Chondrocyte (in vitro differentiated cells): ENCODE measurements at regions not wholly inside any gene's neighbourhood (a gene's known extent, or its start where the extent isn't known, plus 50 kb on each side); places are given as distances from the start of the nearest gene placed in this dataset.

Source experiments
- DNase-seq: peaks from one replicate; pipeline ENCODE4 v3.0.0; 2021; ENCODE audit warnings: mixed read lengths, low spot score
- H3K27ac Mint-ChIP-seq: one replicate; pipeline ENCODE4 v1.8.0; 2021; ENCODE audit warnings: mild to moderate bottlenecking, moderate library complexity, mixed read lengths; ENCODE audit not compliant: unreplicated experiment
- H3K27me3 Mint-ChIP-seq: 2 replicates; pipeline ENCODE4 v1.8.0; 2021; ENCODE audit warnings: low read depth, mixed read lengths
- H3K36me3 Mint-ChIP-seq: 2 replicates; pipeline ENCODE4 v1.8.0; 2021; ENCODE audit warnings: low read depth, mixed read lengths
- H3K4me1 Mint-ChIP-seq: 2 replicates; pipeline ENCODE4 v1.8.0; 2021; ENCODE audit warnings: low read depth, mild to moderate bottlenecking, mixed read lengths
- H3K4me3 Mint-ChIP-seq: one replicate; pipeline ENCODE4 v1.8.0; 2021; ENCODE audit warnings: mild to moderate bottlenecking, moderate library complexity, mixed read lengths; ENCODE audit not compliant: unreplicated experiment
- H3K9me3 Mint-ChIP-seq: 2 replicates; pipeline ENCODE4 v1.8.0; 2021; ENCODE audit warnings: low read depth, mixed read lengths
- CTCF ChIP-seq: fragments of 200-600 bp; sonication (generic); IDR thresholded peaks from 2 replicates; pipeline ENCODE4 v1.5.0; 2021; ENCODE audit warnings: antibody characterized with exemption, mild to moderate bottlenecking, moderate library complexity

GRCh38 chr10:128751284-128751683, 625.1 kb upstream of the MKI67 start:
- no peak overlapping the region for H3K4me3 Mint-ChIP-seq
- H3K9me3 Mint-ChIP-seq = peaks cover 6% of the 10 kb centered on the region
- H3K27ac Mint-ChIP-seq = no peak overlapping the region
- H3K4me1 Mint-ChIP-seq = no peaks in the 10 kb centered on the region
- TF ChIP-seq CTCF = no peak
- H3K36me3 Mint-ChIP-seq = no peaks in the 10 kb centered on the region
- H3K27me3 Mint-ChIP-seq = no peaks in the 10 kb centered on the region
- DNase-seq = no peak

GRCh38 chr10:128751851-128752250, 625.6 kb upstream of the MKI67 start:
- no peak overlapping the region for H3K27ac Mint-ChIP-seq
- no peaks in the 10 kb centered on the region for H3K36me3 Mint-ChIP-seq
- DNase-seq = no peak
- H3K9me3 Mint-ChIP-seq = peaks cover 6% of the 10 kb centered on the region
- no peak for TF ChIP-seq CTCF
- no peaks in the 10 kb centered on the region for H3K4me1 Mint-ChIP-seq
- no peaks in the 10 kb centered on the region for H3K27me3 Mint-ChIP-seq
- H3K4me3 Mint-ChIP-seq = no peak overlapping the region

GRCh38 chr10:128759174-128759573, 633.0 kb upstream of the MKI67 start:
- Mint-ChIP-seq H3K4me1 (no peaks in the 10 kb centered on the region), H3K27me3 (no peaks in the 10 kb centered on the region), H3K27ac (no peak overlapping the region), H3K9me3 (no peaks in the 10 kb centered on the region), H3K36me3 (no peaks in the 10 kb centered on the region), H3K4me3 (no peak overlapping the region)
- DNase-seq = no peak
- TF ChIP-seq CTCF = no peak

- H3K27me3 Mint-ChIP-seq = no peaks in the 10 kb centered on the region
These were observed 637.4 kb upstream of the MKI67 start for GRCh38 chr10:128763588-128763987.

GRCh38 chr10:128764190-128764589, 638.0 kb upstream of the MKI67 start:
- Mint-ChIP-seq H3K4me3 (no peak overlapping the region), H3K9me3 (peaks cover 8% of the 10 kb centered on the region), H3K27me3 (no peaks in the 10 kb centered on the region), H3K36me3 (no peaks in the 10 kb centered on the region), H3K27ac (no peak overlapping the region), H3K4me1 (no peaks in the 10 kb centered on the region)
- DNase-seq = no peak
- no peak for TF ChIP-seq CTCF

More at GRCh38 chr10:128763588-128763987, 637.4 kb upstream of the MKI67 start:
- H3K27ac Mint-ChIP-seq = no peak overlapping the region
- H3K4me1 Mint-ChIP-seq = no peaks in the 10 kb centered on the region
- no peak overlapping the region for H3K4me3 Mint-ChIP-seq
- H3K9me3 Mint-ChIP-seq = peaks cover 8% of the 10 kb centered on the region
- no peak for TF ChIP-seq CTCF
- DNase-seq = no peak
- H3K36me3 Mint-ChIP-seq = no peaks in the 10 kb centered on the region
